ENCODE measurements at regions not wholly inside any gene's neighbourhood (a gene's known extent, or its start where the extent isn't known, plus 50 kb on each side); places are given as distances from the start of the nearest gene placed in this dataset.

- TF ChIP-seq SOX13 (IDR thresholded peaks at IDR 0.05), result peak; percentile 38; the same call in 1 of the 2 replicates
- TF ChIP-seq SOX13 (CRISPR knock-in tag; conservative IDR thresholded peaks at IDR 0.05 in 1 of 2, IDR thresholded peaks at IDR 0.05 in 1 of 2), result peak in 1 of 2 experiments; percentile 88; a peak in 2 of 4 replicates
- TF ChIP-seq ISL2 (CRISPR knock-in tag; IDR thresholded peaks at IDR 0.05), result peak; percentile 63; the same call in 1 of the 2 replicates
- TF ChIP-seq BCL6 (CRISPR knock-in tag; IDR thresholded peaks at IDR 0.05), result peak; percentile 69
- no peak for TF ChIP-seq ARHGAP35 (CRISPR knock-in tag; IDR thresholded peaks at IDR 0.05; ENCODE audit: borderline replicate concordance)
- peak; percentile 81 for TF ChIP-seq GFI1 (CRISPR knock-in tag; IDR thresholded peaks at IDR 0.05; ENCODE audit: borderline replicate concordance)
- peak; percentile 97 for TF ChIP-seq HHEX (CRISPR knock-in tag; IDR thresholded peaks at IDR 0.05)
- peak; percentile 88 for TF ChIP-seq NR2F2 (IDR thresholded peaks at IDR 0.05; ENCODE audit: borderline replicate concordance, low read depth)
- TF ChIP-seq HNRNPLL (IDR thresholded peaks at IDR 0.05; ENCODE audit: low read depth, low read length, poor library complexity, severe bottlenecking), result no peak
- no peak for TF ChIP-seq POLR2AphosphoS2 (IDR thresholded peaks at IDR 0.05; ENCODE audit: low read depth, low read length)
- TF ChIP-seq, protein P1, sequence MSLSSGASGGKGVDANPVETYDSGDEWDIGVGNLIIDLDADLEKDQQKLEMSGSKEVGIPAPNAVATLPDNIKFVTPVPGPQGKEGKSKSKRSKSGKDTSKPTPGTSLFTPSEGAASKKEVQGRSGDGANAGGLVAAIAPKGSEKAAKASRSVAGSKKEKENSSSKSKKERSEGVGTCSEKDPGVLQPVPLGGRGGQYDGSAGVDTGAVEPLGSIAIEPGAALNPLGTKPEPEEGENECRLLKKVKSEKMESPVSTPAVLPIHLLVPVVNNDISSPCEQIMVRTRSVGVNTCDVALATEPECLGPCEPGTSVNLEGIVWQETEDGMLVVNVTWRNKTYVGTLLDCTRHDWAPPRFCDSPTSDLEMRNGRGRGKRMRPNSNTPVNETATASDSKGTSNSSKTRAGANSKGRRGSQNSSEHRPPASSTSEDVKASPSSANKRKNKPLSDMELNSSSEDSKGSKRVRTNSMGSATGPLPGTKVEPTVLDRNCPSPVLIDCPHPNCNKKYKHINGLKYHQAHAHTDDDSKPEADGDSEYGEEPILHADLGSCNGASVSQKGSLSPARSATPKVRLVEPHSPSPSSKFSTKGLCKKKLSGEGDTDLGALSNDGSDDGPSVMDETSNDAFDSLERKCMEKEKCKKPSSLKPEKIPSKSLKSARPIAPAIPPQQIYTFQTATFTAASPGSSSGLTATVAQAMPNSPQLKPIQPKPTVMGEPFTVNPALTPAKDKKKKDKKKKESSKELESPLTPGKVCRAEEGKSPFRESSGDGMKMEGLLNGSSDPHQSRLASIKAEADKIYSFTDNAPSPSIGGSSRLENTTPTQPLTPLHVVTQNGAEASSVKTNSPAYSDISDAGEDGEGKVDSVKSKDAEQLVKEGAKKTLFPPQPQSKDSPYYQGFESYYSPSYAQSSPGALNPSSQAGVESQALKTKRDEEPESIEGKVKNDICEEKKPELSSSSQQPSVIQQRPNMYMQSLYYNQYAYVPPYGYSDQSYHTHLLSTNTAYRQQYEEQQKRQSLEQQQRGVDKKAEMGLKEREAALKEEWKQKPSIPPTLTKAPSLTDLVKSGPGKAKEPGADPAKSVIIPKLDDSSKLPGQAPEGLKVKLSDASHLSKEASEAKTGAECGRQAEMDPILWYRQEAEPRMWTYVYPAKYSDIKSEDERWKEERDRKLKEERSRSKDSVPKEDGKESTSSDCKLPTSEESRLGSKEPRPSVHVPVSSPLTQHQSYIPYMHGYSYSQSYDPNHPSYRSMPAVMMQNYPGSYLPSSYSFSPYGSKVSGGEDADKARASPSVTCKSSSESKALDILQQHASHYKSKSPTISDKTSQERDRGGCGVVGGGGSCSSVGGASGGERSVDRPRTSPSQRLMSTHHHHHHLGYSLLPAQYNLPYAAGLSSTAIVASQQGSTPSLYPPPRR (CRISPR knock-in tag; IDR thresholded peaks at IDR 0.05; ENCODE audit: borderline replicate concordance), result peak; percentile 98
- no peak for TF ChIP-seq ZNF407 (CRISPR knock-in tag; IDR thresholded peaks at IDR 0.05; ENCODE audit: not compliant biosample characterization)
Measured at GRCh38 chr20:20979934-20980333, 126.2 kb downstream of the LINC00237 start (continued).
